NCI-H510A treated with DMSO at 0.1 percent for 48 hours (cell line): ENCODE measurements at regions not wholly inside any gene's neighbourhood (a gene's known extent, or its start where the extent isn't known, plus 50 kb on each side); places are given as distances from the start of the nearest gene placed in this dataset.

Experiments
- DNase-seq: peaks from one replicate; lab custom pipeline; 2025; lab: John Stamatoyannopoulos, UW

DNA sequence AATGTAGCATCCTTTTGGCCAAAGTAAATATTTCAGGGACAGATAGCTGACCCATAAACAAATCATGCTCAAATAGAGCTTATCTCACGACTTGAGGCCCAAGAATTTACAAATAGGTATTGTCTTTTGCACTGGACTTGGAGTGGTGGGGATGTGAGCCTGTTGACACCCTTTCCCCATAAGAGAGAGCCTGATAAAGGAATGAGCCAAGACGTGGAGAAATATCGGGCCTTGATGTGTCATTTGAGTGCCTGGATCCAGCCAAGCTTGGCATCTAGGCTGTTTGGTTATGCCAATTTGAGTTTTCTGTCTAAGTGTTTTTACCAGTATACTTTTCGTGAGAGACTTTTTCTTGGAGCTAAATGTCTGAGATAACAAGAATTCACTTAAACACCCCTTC, 112.9 kb upstream of the RGMA start:
- DNase-seq, result no peak

- DNase-seq, result no peak
These were observed 111.8 kb upstream of the RGMA start for GRCh38 chr15:93200837-93201226.

DNA sequence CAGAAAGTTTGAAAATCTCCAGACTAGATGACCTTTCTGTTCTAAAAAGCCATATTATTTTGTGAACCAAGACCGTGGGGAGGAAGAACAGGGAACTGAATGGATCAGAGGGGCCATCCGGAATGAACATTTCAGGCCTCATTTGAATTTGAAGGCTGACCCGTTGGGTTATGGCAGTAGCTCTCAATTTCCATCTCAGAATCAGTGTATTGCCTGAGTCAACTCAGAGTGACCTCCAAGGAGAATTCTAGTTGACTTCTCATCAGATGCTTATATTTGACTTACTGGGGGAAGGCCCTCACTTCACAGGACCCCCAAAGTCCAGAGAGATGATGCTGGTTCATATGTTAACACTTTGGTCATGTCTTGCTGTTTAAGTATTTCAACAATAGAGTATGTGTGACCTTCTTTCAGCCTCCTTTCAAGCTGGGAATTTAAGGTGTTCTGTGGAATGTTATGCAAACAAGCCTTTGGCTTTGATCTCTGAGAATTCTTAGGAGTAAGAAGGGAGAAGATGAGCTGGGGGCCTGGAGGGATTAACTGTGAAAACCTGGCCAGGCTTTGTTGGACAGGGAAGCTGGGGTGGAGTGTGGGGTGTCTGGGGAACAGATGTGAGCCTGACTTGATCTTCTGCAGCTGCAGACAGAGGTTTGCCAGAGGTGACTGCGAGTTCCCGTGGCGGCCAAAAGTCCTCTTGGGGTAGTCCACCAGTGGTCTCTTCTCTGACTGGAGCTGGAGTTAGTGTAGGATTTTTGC, 111.2 kb upstream of the RGMA start:
- no peak for DNase-seq

DNA sequence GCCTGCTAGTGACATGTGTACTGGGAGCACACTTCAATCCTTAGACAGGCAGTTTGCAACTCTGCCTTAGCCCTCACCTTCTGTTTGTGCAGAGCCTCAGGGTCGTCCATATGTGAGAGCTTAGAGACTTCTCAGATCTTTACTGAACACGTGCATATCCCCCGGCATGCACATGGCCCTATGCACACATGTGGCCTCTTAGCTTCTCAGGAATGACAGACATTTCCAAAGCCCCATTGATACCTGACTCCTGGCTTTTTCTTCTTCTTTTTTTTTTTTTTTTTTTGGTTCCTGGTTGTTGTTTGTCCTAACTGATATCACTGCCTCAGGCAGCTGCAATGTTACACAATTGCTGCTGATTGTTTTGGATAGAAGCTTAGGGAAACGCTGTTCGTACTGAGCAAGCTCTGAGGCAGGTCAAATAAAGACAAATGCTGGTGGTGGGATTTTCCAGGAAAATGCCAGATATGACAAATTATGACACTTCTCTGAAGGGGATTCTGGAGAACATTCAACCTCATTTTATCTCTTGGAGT, 107.2 kb upstream of the RGMA start:
- no peak for DNase-seq

- DNase-seq, result no peak
These were observed 106.1 kb upstream of the RGMA start for GRCh38 chr15:93195109-93195508.

- no peak for DNase-seq
These were observed 101.2 kb upstream of the RGMA start for GRCh38 chr15:93190238-93190637.

DNA sequence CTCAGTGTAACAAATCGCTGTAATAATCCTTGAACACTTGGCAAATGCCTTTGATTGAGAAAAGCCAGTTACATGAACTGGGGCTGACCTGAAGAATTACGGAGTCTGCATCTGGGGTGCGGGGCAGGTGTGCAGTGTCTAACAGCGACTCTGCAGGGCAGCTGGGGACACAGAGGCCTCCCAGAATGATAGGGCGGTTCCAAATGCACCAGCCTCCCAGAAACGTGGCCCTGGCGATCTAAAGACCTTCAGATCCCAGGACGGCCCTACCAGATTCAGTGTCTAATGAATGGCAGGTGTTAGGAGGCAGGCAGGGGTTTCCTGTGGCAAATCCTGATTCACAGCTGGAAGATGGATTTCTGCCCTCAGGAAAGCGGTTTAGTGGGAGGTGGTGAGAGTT, 100.5 kb upstream of the RGMA start:
- DNase-seq, result no peak

DNA sequence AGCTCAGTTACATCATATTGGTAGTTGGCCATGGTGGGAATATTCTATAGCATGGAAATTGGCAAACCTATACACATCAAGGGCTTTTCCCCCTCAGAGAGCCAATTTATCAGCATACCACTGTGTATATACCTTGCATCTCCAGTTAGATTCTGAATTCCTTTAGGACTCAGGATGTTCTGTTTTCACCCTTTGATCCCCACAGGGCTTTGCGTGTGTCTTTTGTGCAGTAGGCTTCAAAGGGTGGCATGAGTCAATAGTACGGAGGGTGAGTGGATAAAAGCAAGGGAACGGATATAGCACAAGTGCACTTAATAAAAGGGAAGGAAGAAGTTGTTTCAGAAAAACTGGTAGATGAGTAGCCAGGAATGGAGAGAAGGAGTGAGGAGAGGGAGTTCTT, 99.2 kb upstream of the RGMA start:
- no peak for DNase-seq

- DNase-seq, result no peak
These were observed 96.8 kb upstream of the RGMA start for GRCh38 chr15:93185796-93186195.

GRCh38 chr15:93182703-93183205, 93.7 kb upstream of the RGMA start:
- DNase-seq, result no peak

- DNase-seq, result peak; percentile 26
These were observed 91.6 kb upstream of the RGMA start for GRCh38 chr15:93180656-93181055.

DNA sequence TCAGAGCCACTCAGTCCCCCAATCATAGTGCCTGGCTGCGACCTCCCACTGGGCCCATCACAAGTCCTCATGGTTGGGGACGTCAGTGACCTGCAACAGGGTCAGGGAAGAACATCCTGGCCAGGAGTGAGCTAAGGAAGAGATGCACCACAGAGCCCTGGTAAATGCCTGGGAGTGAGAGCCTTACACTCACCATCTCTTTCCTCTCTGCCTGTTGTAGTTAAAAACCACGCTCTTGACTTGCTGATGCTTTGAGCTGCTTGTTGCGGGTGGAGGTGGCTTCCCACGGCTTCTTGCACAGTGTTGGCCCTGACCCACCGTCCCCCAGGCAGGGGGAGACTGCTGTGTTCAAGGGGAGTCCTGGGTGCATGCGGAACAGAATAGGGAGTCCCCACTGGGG, 91.1 kb upstream of the RGMA start:
- no peak for DNase-seq

- DNase-seq, result no peak
These were observed 90.7 kb upstream of the RGMA start for GRCh38 chr15:93179700-93180102.

- DNase-seq, result peak; percentile 2
These were observed 90.1 kb upstream of the RGMA start for GRCh38 chr15:93179072-93179471.

DNA sequence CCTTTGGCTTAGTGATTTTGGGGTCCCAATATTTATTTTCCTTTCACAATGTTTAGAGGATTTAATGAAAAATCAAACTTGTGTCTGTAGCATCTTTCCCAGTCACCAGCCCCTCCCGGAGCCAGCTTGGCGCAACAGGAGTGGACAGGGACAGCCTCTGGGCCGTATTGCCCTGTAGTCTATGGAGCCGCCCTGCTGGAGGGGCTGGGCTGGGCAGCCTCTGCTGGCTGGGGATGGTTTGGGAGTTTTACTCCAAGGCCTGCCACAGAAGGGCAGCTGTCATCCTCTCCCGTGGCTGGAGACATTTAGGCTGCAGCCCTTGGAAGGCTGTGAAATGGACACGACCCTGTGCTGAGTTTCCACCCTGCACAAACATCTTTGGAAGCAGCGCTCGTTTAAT, 89.4 kb upstream of the RGMA start:
- DNase-seq, result no peak

DNA sequence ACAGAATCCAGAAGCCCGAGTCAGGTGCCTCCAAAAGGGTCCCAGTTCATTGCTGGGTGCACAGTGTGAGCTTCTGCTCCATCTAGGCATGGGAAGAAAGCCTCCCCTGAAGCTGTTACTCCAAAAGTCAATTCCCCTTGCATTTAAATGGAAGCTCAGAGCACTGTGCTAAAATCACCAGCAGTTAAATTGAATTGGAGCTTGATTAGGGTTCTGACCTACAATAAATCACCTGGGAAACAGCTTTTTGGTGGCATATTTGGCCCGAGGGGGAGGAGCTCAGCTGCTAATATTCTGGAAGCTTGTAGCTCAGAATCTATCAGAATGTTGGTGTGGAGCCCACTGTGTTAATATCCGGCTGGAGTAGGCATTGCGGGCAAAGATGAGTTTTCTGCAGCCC, 87.1 kb upstream of the RGMA start:
- DNase-seq, result no peak

- DNase-seq, result no peak
These were observed 85.8 kb upstream of the RGMA start for GRCh38 chr15:93174836-93175235.

GRCh38 chr15:93173369-93173768, 84.4 kb upstream of the RGMA start:
- DNase-seq, result no peak

DNA sequence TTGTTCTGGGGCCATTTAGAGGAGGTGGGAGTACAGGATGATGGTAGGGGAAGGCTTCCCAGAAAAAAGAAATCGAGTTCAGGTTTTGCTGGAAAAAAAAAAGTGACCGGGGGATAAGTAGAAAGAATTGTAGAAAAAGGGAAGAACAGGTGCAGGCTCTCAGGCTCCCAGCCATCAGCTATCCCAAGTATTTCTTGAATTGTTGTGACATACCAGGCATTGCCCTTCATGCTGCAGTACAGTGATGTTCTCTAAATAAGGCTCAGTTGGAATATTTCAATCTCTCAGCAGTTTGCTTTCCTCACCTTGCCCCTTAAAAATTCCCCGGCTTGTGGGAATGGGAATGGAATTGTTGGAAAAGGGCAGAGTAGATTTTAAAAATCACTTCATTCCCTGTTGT, 82.5 kb upstream of the RGMA start:
- no peak for DNase-seq

DNA sequence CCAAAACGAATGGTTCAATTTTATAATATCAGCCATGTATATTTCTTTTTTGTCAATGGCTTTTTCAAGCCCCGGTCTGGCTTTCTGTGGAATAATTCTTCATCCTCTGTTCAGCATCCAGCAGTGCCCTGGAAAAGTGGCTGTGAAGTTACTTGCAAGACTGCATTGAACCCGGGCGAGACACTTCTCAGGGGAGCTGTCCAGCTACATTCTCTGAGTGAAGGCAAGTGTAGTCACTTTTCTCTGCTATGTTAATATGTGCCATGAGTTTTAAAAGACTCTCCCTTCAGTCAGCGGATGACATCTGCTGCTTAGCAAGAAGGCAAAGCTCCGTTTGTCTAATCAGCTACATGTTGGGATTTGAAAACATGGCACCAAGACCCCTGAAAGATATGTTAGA, 81.3 kb upstream of the RGMA start:
- DNase-seq, result no peak

- no peak for DNase-seq
These were observed 79.9 kb upstream of the RGMA start for GRCh38 chr15:93168910-93169309.

DNA sequence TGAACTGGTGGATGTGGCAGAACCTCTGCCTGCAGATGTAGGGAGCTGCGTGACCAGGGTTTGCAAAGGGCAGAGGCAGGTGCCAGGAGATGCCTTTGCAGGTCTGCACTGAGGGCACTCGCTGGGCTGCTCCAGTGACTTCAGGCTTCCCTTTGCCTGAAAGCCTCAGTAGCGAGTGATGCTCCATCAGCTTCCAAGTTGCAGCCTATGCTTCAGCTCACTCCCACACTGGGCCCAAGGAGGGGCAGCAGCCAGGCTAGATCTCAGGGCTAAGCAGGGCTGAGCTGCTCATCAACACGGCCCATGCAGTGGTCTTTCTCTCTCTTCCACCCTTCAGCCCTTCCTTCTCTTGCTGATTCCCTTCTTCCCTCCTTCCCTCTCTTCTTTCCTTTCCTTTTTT, 78.3 kb upstream of the RGMA start:
- DNase-seq, result no peak

GRCh38 chr15:93166675-93167074, 77.7 kb upstream of the RGMA start:
- DNase-seq, result no peak
